Immature natural killer cell (primary cell): ENCODE measurements at regions not wholly inside any gene's neighbourhood (a gene's known extent, or its start where the extent isn't known, plus 50 kb on each side); places are given as distances from the start of the nearest gene placed in this dataset.

ENCODE experiments used
- DNase-seq, 3 donors: peaks; one replicate each; pipeline ENCODE4 v3.0.0; 2022; ENCODE audit warnings: mixed read lengths in 1 of 3
- H3K27ac Mint-ChIP-seq, 6 donors: one replicate each; pipeline ENCODE4 v1.8.0; 2020; ENCODE audit warnings: mixed read lengths in 6 of 6, mild to moderate bottlenecking in 5 of 6, inconsistent platforms in 4 of 6, moderate library complexity in 3 of 6
- H3K27me3 Mint-ChIP-seq, 3 donors: one replicate each; pipeline ENCODE4 v1.8.0; 2020 to 2021; ENCODE audit warnings: low read depth in 3 of 3, mild to moderate bottlenecking in 3 of 3, mixed read lengths in 3 of 3, moderate library complexity in 3 of 3, inconsistent platforms in 1 of 3
- H3K36me3 Mint-ChIP-seq, 3 donors: one replicate each; pipeline ENCODE4 v1.8.0; 2020; ENCODE audit warnings: mixed read lengths in 3 of 3, inconsistent platforms in 2 of 3, mild to moderate bottlenecking in 2 of 3
- H3K4me1 Mint-ChIP-seq, 2 donors: one replicate each; pipeline ENCODE4 v1.8.0; 2020; ENCODE audit warnings: inconsistent platforms in 2 of 2, mild to moderate bottlenecking in 2 of 2, mixed read lengths in 2 of 2, moderate library complexity in 1 of 2
- H3K4me3 Mint-ChIP-seq, 5 donors: one replicate each; pipeline ENCODE4 v1.8.0; 2020; ENCODE audit warnings: mild to moderate bottlenecking in 5 of 5, mixed read lengths in 5 of 5, inconsistent platforms in 3 of 5, moderate library complexity in 3 of 5
- H3K9me3 Mint-ChIP-seq, 6 donors: one replicate each; pipeline ENCODE4 v1.8.0; 2020; ENCODE audit warnings: mild to moderate bottlenecking in 6 of 6, mixed read lengths in 6 of 6, inconsistent platforms in 4 of 6, moderate library complexity in 3 of 6

DNA sequence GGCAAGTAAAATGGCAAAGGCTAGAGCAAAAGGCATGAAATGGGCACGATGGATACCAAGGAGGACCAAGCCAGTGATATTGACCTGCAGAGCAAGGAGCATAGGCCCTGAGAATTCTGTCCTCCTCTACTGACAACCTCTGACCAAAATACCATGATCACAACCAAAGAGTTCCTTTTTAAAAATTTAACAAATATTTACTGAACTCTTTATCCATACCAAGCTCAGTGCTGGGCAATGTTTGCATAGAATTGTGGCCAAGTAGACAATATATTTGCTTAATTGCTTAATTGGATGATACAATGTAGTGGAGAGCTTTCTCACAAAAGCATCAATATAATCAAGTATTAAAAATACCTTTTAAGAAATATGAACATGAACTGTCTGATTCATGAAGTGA, 265.7 kb downstream of the ICOS start:
- Mint-ChIP-seq H3K27ac (no peak overlapping the region), H3K27me3 (peaks cover 2 to 4% (median 2%) of the 10 kb centered on the region in 3 donors), H3K4me3 (no peak overlapping the region), H3K36me3 (no peaks in the 10 kb centered on the region), H3K9me3 (no peaks in the 10 kb centered on the region), H3K4me1 (no peaks in the 10 kb centered on the region)
- DNase-seq = no peak

DNA sequence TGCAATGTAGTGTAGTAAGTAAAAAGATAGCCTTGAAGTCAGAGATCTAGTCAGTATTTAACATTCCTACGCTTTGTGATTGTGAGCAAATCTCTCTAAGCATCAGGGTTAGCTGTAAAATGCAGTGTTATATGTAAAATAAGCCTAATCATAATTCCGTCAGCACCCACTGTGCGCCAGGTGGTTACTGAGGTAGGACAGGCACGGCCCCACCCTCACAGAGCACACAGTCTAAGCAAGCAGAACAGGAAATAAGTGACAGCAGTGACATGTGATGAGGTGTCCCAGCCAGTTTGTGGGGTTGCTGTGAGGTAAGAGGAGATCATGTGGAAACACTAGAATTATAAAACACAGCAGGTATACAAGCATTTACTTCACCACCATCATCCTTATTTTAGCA, 267.1 kb downstream of the ICOS start:
- Mint-ChIP-seq H3K27ac (no peak overlapping the region), H3K27me3 (peaks cover 0 to 4% (median 2%) of the 10 kb centered on the region in 3 donors), H3K4me3 (no peak overlapping the region), H3K36me3 (no peaks in the 10 kb centered on the region), H3K4me1 (no peaks in the 10 kb centered on the region), H3K9me3 (no peaks in the 10 kb centered on the region)
- no peak for DNase-seq

DNA sequence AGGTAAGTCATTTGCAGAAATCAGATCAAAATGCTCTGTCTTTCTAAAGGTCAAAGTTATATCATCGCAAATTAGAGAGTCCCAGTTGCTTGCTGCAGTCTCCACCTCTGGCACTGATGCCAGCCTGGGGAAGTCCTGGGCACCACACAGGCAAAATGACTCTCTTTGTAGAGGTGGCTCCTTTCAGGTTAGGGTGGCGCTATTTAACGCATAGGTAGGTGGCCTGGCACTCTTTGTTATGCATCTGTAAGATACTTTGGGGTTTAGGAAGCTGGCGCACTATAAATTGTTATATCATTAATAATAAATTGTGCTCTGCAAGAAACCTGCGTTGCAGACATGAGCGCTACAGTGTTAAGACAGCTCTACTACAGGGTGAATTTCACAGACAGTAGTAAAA, 268.5 kb downstream of the ICOS start:
- peaks cover 0 to 4% (median 2%) of the 10 kb centered on the region in 3 donors for H3K27me3 Mint-ChIP-seq
- no peaks in the 10 kb centered on the region for H3K36me3 Mint-ChIP-seq
- H3K9me3 Mint-ChIP-seq = no peaks in the 10 kb centered on the region
- no peak for DNase-seq
- H3K27ac Mint-ChIP-seq = no peak overlapping the region
- H3K4me3 Mint-ChIP-seq = no peak overlapping the region
- no peaks in the 10 kb centered on the region for H3K4me1 Mint-ChIP-seq

DNA sequence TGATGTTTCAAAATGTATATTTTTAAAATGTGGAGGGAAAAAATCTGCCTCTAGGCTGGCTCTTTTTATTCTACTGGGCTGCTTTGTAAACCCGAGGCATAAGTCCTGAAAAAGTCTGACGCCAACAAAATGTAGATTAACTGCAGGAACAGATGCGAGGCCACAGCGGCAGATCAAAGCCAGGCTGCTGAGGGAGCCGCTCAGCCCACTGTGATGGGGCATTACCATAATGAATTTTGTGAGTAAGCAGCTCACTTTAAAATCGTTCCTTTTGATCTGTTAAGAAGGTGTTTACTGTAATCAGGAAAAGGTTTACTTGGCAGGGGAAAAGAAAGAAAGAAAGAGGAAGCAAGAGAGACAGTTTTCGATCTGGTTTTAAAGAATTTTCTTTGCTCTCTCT, 269.0 kb downstream of the ICOS start:
- no peak for DNase-seq
- Mint-ChIP-seq H3K4me3 (no peak overlapping the region), H3K27me3 (peaks cover 0 to 4% (median 4%) of the 10 kb centered on the region in 3 donors), H3K27ac (no peak overlapping the region), H3K9me3 (no peaks in the 10 kb centered on the region), H3K36me3 (no peaks in the 10 kb centered on the region), H3K4me1 (no peaks in the 10 kb centered on the region)

DNA sequence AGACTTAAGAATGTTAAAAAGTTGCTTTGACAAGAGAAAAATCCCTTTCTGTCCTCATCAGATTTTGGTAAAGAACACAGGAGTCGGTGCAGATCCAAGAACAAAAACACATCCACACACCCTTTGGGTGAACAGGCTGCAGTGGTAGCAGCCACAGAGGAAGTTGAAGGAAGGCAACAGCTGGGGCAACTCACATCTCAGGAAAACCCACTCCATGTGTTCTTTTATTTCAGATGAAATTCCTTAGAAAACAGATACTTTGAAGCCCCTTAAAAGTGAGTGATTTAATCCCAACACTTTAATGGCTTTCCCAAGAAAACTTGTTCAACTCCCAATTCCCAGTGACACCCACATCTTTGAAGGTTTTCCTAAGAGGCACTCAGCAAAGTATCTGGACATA, 271.3 kb downstream of the ICOS start:
- Mint-ChIP-seq H3K4me3 (no peak overlapping the region), H3K36me3 (no peaks in the 10 kb centered on the region), H3K27ac (no peak overlapping the region), H3K27me3 (peaks cover 1 to 5% (median 4%) of the 10 kb centered on the region in 3 donors), H3K9me3 (no peaks in the 10 kb centered on the region), H3K4me1 (no peaks in the 10 kb centered on the region)
- DNase-seq = no peak

DNA sequence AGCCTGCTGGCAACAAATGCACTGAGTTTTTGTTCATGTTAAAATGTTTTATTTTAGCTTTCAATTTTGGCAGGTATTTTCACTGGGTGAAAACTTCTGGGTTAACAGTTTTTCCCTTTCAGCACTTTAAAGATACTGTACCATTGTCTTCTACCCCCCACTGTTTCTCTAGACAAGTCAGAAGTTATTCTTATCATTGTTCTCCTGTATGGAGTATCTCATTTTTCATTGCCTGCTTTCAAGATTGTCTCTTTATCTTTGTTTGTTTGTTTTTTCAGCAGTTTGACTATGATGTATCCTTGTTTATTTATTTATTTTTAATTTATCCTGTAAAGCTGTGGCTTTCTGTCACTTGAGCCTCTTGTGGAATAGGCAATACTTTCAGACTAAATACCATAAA, 277.0 kb downstream of the ICOS start:
- H3K9me3 Mint-ChIP-seq = peaks cover 2 to 7% (median 6%) of the 10 kb centered on the region in 6 donors
- H3K27ac Mint-ChIP-seq = no peak overlapping the region

DNA sequence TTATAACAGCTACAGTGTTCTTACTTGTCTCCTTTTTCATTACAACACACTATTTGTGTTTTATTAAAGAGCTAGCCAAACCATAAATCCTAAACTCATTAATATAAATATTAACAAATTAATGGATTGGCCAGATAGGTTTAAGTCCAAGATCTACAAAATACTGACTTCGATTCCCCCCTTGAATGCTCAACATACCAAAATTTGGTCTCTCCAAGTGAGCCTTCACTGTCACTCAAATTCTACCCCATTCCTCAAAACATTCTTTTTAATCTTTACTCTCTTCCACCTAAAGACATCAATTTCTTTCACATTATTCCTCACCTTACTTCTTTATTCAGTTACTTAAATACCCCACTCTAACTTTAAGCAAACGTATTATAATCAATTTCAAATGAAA, 281.5 kb downstream of the ICOS start:
- peaks cover 2 to 7% (median 6%) of the 10 kb centered on the region in 6 donors for H3K9me3 Mint-ChIP-seq
- no peaks in the 10 kb centered on the region for H3K36me3 Mint-ChIP-seq
- no peak overlapping the region for H3K27ac Mint-ChIP-seq
- peaks cover 1 to 6% (median 3%) of the 10 kb centered on the region in 3 donors for H3K27me3 Mint-ChIP-seq
- no peaks in the 10 kb centered on the region for H3K4me1 Mint-ChIP-seq
- DNase-seq = no peak
- H3K4me3 Mint-ChIP-seq = no peak overlapping the region

More for the DNA sequence above, 277.0 kb downstream of the ICOS start:
- no peaks in the 10 kb centered on the region for H3K36me3 Mint-ChIP-seq
- peaks cover 1 to 10% (median 3%) of the 10 kb centered on the region in 3 donors for H3K27me3 Mint-ChIP-seq
- H3K4me3 Mint-ChIP-seq = no peak overlapping the region
- H3K4me1 Mint-ChIP-seq = no peaks in the 10 kb centered on the region
- DNase-seq = no peak

DNA sequence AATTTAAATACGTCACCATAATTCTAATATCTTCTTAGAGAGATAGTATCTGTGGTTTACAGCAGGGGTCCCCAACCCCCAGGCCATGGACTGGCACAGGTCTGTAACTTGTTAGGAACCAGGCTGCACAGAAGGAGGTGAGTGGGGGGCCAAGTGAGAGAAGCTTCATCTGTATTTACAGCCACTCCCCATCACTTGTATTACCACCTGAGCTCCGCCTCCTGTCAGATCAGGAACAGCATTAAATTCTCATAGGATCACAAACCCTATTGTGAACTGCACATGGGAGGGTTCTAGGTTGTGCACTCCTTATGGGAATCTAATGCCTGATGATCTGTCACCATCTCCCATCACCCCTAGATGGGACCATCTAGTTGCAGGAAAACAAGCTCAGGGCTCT, 282.6 kb downstream of the ICOS start:
- Mint-ChIP-seq H3K4me3 (no peak overlapping the region), H3K9me3 (peaks cover 2 to 7% (median 6%) of the 10 kb centered on the region in 6 donors), H3K27me3 (peaks cover 1 to 3% (median 3%) of the 10 kb centered on the region in 3 donors), H3K4me1 (no peaks in the 10 kb centered on the region), H3K36me3 (no peaks in the 10 kb centered on the region), H3K27ac (no peak overlapping the region)
- no peak for DNase-seq

DNA sequence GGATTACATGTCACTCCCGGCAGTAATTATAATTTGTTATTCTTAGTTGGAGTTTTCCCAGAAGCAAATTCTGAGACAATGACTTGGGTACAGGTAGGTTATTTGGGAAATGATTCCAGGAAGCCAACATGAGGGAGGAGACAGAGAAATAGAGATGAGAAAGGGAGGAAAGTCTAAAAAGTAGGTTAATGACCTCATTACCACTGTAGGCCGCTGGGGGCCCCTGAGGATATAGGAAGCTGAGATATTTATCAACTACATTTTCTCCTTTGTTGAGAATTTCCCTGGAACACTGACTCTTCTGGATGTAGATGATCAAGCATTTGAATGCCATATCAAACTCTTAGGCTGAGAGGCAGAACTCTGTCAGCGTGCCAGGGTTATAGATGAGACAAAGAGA, 284.3 kb downstream of the ICOS start:
- Mint-ChIP-seq H3K36me3 (no peaks in the 10 kb centered on the region), H3K9me3 (peaks cover 0 to 2% (median 0%) of the 10 kb centered on the region in 6 donors), H3K4me3 (no peak overlapping the region), H3K27me3 (peaks cover 0 to 1% (median 1%) of the 10 kb centered on the region in 3 donors), H3K4me1 (no peaks in the 10 kb centered on the region), H3K27ac (no peak overlapping the region)
- no peak for DNase-seq

DNA sequence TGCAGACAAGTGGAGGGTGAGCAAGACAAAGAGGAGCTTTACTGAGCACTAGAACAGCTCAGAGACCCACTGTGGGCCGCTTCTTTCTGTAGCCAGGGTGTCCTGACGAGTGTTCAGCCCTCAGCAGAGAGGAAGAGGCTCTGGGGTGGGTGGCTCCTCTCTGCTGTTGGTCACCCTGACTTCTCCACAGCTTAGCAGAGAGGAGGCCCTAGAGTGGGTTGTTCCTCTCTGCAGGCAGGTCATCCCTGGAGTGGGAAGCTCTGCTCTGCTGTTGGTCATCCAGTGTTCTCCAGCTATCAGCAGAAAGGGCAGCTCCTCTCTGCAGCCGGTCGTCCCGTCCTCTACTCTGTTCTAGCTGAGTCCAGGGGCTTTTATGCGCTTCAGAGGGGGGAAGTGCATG, 286.5 kb downstream of the ICOS start:
- H3K27me3 Mint-ChIP-seq = peaks cover 0 to 3% (median 1%) of the 10 kb centered on the region in 3 donors
- H3K4me1 Mint-ChIP-seq = no peaks in the 10 kb centered on the region
- no peak for DNase-seq
- no peak overlapping the region for H3K4me3 Mint-ChIP-seq
- peaks cover 0 to 2% (median 0%) of the 10 kb centered on the region in 6 donors for H3K9me3 Mint-ChIP-seq
- H3K27ac Mint-ChIP-seq = no peak overlapping the region
- H3K36me3 Mint-ChIP-seq = no peaks in the 10 kb centered on the region

DNA sequence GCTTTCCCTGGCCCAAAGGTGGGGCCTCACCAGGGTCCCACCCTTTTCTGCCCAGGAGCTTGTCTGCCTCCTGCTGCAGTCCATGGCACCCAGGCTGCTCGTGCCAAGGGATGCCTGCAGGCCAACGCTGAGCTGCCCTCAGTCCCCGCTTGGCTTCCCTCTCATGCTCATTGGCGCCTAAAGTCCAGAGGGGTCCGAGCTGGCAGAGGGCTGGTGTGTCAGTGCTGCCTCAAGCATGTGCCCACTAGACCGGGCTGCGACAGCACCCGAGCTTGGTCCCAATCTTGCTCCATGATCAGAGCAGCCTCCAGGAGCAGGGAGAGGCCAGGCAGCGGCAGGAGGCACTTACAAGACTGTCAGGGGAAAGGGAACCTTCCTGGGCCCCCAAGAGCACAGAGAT, 287.0 kb downstream of the ICOS start:
- Mint-ChIP-seq H3K4me1 (no peaks in the 10 kb centered on the region), H3K27me3 (peaks cover 0 to 3% (median 1%) of the 10 kb centered on the region in 3 donors), H3K4me3 (no peak overlapping the region), H3K36me3 (no peaks in the 10 kb centered on the region), H3K9me3 (no peaks in the 10 kb centered on the region), H3K27ac (no peak overlapping the region)
- DNase-seq = no peak

DNA sequence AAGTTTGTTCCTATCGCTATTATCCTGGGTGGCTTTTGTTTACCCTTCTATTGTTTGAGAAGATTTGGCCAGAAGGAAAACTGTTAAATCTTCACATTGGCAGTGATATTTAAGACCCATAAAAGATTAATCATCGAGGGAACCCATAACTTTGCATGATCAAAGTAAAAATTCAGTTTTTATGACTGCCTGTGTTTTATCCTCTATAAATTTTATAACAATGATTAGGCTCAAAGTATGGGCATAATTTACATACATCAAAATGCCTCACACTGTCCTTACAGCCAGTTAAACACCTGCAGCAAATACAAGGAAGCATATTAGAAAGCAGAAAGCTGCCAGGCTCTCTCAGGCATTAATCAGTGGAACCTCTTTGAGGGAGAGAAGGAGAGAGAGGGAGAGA, 289.1 kb downstream of the ICOS start:
- Mint-ChIP-seq H3K36me3 (no peaks in the 10 kb centered on the region), H3K27me3 (peaks cover 0 to 3% (median 2%) of the 10 kb centered on the region in 3 donors), H3K4me3 (no peak overlapping the region), H3K9me3 (no peaks in the 10 kb centered on the region), H3K27ac (no peak overlapping the region), H3K4me1 (no peaks in the 10 kb centered on the region)
- no peak for DNase-seq

DNA sequence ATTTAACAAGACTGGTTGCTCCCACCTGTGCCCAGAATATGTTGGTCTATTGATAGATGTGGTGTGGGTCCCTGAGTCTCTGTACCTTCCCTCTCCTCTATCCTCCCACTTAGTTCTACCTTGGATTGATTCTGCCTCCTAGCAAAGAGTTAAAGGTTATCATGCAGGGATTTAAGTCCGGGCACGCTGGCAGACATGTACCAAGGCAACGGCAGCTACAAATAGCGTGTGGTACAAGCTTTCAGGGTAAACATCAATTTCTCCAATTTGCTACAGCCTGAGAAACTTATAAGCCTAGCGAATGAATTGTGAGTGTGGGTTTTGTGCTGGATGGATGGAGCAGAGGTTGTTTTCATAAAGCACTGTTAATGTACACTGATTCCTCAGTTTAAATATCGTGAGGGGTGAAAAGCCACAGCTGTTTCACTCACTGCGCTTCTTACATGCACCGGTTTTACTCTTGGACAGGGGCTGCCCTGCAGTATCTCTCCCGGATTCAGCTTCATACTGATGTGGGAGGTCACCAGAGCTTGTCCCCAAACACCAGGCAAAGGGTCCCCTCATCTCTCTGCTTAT, 289.8 kb downstream of the ICOS start:
- no peak overlapping the region for H3K27ac Mint-ChIP-seq
- H3K4me3 Mint-ChIP-seq = no peak overlapping the region
- peaks cover 0 to 5% (median 3%) of the 10 kb centered on the region in 3 donors for H3K27me3 Mint-ChIP-seq
- no peak for DNase-seq
- H3K9me3 Mint-ChIP-seq = no peaks in the 10 kb centered on the region
- H3K36me3 Mint-ChIP-seq = no peaks in the 10 kb centered on the region
- no peaks in the 10 kb centered on the region for H3K4me1 Mint-ChIP-seq

DNA sequence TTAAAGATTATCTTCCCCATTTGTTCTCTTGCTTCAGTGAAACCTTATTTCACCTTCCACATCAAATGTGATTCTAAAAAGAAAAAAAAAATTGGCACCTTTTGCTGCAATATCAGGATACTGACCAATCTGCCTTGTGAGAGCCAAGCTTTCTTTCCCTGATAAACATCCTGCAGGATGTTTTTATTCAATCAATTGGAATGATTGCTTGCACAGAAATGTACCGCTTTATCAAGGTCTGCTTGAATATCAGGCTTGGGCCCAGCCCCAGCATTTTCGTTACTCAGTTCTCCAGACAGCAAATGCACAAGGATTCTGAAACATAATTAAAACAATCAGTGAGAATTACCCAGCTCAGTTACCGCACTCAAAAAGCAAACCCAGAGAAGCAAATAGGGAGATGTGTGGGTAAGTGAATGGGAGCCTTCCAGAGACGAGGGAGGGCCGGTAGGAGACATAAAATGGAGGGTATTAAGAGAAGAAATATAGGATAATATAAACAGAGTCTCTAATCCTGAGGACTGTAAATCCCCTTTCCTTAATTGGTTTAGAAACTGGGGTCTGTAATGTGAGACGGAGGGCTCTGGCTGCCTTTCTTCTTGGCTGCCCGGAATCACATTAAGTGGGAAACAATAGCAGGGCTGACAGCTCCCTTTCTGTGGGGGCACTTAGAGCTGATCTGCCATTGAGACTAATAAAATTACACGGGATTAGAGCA, 291.8 kb downstream of the ICOS start:
- no peak overlapping the region for H3K4me3 Mint-ChIP-seq
- no peaks in the 10 kb centered on the region for H3K9me3 Mint-ChIP-seq
- H3K4me1 Mint-ChIP-seq = no peaks in the 10 kb centered on the region
- H3K27ac Mint-ChIP-seq = no peak overlapping the region
- H3K27me3 Mint-ChIP-seq = peaks cover 0 to 5% (median 3%) of the 10 kb centered on the region in 3 donors
- no peaks in the 10 kb centered on the region for H3K36me3 Mint-ChIP-seq
- DNase-seq = no peak

DNA sequence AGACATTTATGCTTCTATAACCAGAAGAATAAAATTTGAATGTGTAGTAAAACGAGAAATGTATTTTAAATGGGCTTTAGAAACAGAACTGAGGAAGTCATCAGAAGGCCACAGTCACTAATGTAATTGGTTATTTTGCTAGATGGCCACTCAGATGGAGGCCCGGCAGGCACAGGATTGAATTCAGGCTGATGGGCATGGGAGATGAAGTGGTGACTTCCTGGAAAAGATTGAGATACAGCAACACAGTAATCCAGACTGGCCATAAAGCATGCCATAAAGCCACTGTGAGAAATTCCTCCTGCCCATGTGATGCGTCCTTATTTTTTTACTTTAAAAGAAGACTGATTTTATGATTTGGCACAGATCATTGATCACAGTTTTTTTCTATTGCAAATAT, 297.7 kb downstream of the ICOS start:
- no peak for DNase-seq
- peaks cover 0 to 5% (median 0%) of the 10 kb centered on the region in 6 donors for H3K9me3 Mint-ChIP-seq
- H3K27ac Mint-ChIP-seq = no peak overlapping the region
- H3K4me1 Mint-ChIP-seq = no peaks in the 10 kb centered on the region
- H3K27me3 Mint-ChIP-seq = peaks cover 0 to 9% (median 7%) of the 10 kb centered on the region in 3 donors
- no peak overlapping the region for H3K4me3 Mint-ChIP-seq
- H3K36me3 Mint-ChIP-seq = no peaks in the 10 kb centered on the region
